Adrenal gland (tissue), 9 donors: ENCODE measurements at regions not wholly inside any gene's neighbourhood (a gene's known extent, or its start where the extent isn't known, plus 50 kb on each side); places are given as distances from the start of the nearest gene placed in this dataset.

Experiments used
- DNase-seq, 7 donors: peaks; one replicate each; pipeline ENCODE4 v3.0.0-alpha.2; 2019 to 2020
- H3K27ac ChIP-seq, 5 donors: fragments of 200-600 bp; sonication (generic) in 4 of 5; 1 replicate in 3 of 5; 2 replicates in 2 of 5; pipeline versions ENCODE4 v1.5.1 to v1.8.0; 2016 to 2020; ENCODE audit warnings: mild to moderate bottlenecking in 1 of 5
- H3K27me3 ChIP-seq: fragments of 200-600 bp; 2 replicates; pipeline ENCODE4 v1.8.0; 2021
- H3K36me3 ChIP-seq, 2 donors: fragments of 200-600 bp; replicated peaks in 1 of 2; 1 replicate in 1 of 2; 2 replicates in 1 of 2; pipeline versions ENCODE4 v1.5.1 to v1.8.0; 2018 to 2022
- H3K4me1 ChIP-seq, 2 donors: fragments of 200-600 bp; replicated peaks in 1 of 2; 1 replicate in 1 of 2; 2 replicates in 1 of 2; pipeline versions ENCODE4 v1.5.1 to v1.8.0; 2018 to 2021
- H3K4me3 ChIP-seq, 4 donors: fragments of 200-600 bp; sonication (generic) in 3 of 4; one replicate each; pipeline ENCODE4 v1.5.1; 2016 to 2018
- H3K9me3 ChIP-seq, 3 donors: fragments of 200-600 bp; sonication (generic) in 1 of 3; replicated peaks in 1 of 3; 1 replicate in 2 of 3; 2 replicates in 1 of 3; pipeline versions ENCODE4 v1.5.1 to v1.8.0; 2016 to 2021
- CTCF ChIP-seq, 6 experiments: fragments of 450-650 bp in 4 of 6; fragments of 200-600 bp in 2 of 6; sonication (generic) in 1 of 6; IDR thresholded peaks; 1 replicate in 5 of 6; 2 replicates in 1 of 6; pipeline versions ENCODE4 v1.5.1 to v1.8.0; 2016 to 2021; ENCODE audit warnings: antibody characterized with exemption in 6 of 6, mild to moderate bottlenecking in 2 of 6, moderate library complexity in 1 of 6
- POLR2A ChIP-seq, 2 donors: fragments of 450-650 bp; IDR thresholded peaks; one replicate each; pipeline ENCODE4 v1.6.1; 2017; ENCODE audit warnings: antibody characterized with exemption in 2 of 2, mild to moderate bottlenecking in 2 of 2, moderate library complexity in 1 of 2
- WGBS, 4 donors: extraction: QIAGEN DNeasy Blood & Tissue Kit in 2 of 4; methylation state at CpG; one replicate each; pipeline versions ENCODE4 v1.1.5 to v1.1.7; 2013 to 2017; 5-methylcytosine and 5-hydroxymethylcytosine counted together
- intact Hi-C, 2 donors: fragments of 100-400 bp; cut with DNase I; formaldehyde crosslinking; loops; one replicate each; pipeline versions ENCODE4 v1.14.1 to v1.15.0; 2022 to 2023
- donor health status: healthy with polysubstance abuse.
- donor health status: Bipolar disorder and iron deficiency.
- donor health status: DM: yes; HTN: yes; CAD: no.
- donor health status: DM: no; HTN: no; CAD: no.
- donor health status: DM: no; HTN: no; CAD: no.

- DNase-seq, result no peak
- no peaks in the 10 kb centered on the region for H3K36me3 ChIP-seq
- H3K4me1 ChIP-seq, result peaks cover 0 to 7% of the 10 kb centered on the region in 2 donors
- no peak overlapping the region for H3K27ac ChIP-seq
- H3K27me3 ChIP-seq, result no peaks in the 10 kb centered on the region
- 92 to 98% (median 97%) methylated on average over 5 of the region's 5 CpGs for WGBS, 4 donors
- peaks cover 0 to 4% (median 0%) of the 10 kb centered on the region in 3 donors for H3K9me3 ChIP-seq
- intact Hi-C loops, result no loop called here
- no peak for TF ChIP-seq POLR2A (IDR thresholded peaks at IDR 0.05)
- no peak for TF ChIP-seq CTCF (IDR thresholded peaks at IDR 0.05)
- H3K4me3 ChIP-seq, result no peak overlapping the region
Measured at GRCh38 chr12:124143726-124144125, 151.2 kb upstream of the RFLNA start.

- Histone ChIP-seq H3K27me3 (no peaks in the 10 kb centered on the region), H3K36me3 (no peaks in the 10 kb centered on the region), H3K9me3 (peaks cover 0 to 4% (median 0%) of the 10 kb centered on the region in 3 donors), H3K4me1 (peaks cover 0 to 7% of the 10 kb centered on the region in 2 donors), H3K4me3 (no peak overlapping the region), H3K27ac (no peak overlapping the region)
- intact Hi-C loops, result no loop called here
- no peak for TF ChIP-seq CTCF (IDR thresholded peaks at IDR 0.05)
- no peak for TF ChIP-seq POLR2A (IDR thresholded peaks at IDR 0.05)
- 49 to 57% (median 54%) methylated on average over 9 of the region's 9 CpGs for WGBS, 4 donors
- DNase-seq, result peak in 4 of 7 donors; percentile 13 to 38 (median 22)
Measured at GRCh38 chr12:124144531-124145194, 150.2 kb upstream of the RFLNA start.

- no peaks in the 10 kb centered on the region for H3K36me3 ChIP-seq
- H3K27ac ChIP-seq, result no peak overlapping the region
- peaks cover 0 to 4% (median 0%) of the 10 kb centered on the region in 3 donors for H3K9me3 ChIP-seq
- DNase-seq, result no peak
- no peak for TF ChIP-seq CTCF (IDR thresholded peaks at IDR 0.05)
- no peak for TF ChIP-seq POLR2A (IDR thresholded peaks at IDR 0.05)
- peaks cover 0 to 7% of the 10 kb centered on the region in 2 donors for H3K4me1 ChIP-seq
- 85 to 95% (median 90%) methylated on average over 2 of the region's 2 CpGs for WGBS, 4 donors
- H3K4me3 ChIP-seq, result no peak overlapping the region
- H3K27me3 ChIP-seq, result no peaks in the 10 kb centered on the region
- intact Hi-C loops, result no loop called here
Measured at GRCh38 chr12:124147027-124147426, 147.9 kb upstream of the RFLNA start.

GRCh38 chr12:124147575-124147974 lies 147.3 kb upstream of the RFLNA start:
- no peak overlapping the region for H3K4me3 ChIP-seq
- DNase-seq, result no peak
- H3K4me1 ChIP-seq, result peaks cover 0 to 7% of the 10 kb centered on the region in 2 donors
- 59 to 71% (median 65%) methylated on average over 6 of the region's 6 CpGs for WGBS, 4 donors
- no peak for TF ChIP-seq POLR2A (IDR thresholded peaks at IDR 0.05)
- TF ChIP-seq CTCF (IDR thresholded peaks at IDR 0.05), result no peak
- H3K27me3 ChIP-seq, result no peaks in the 10 kb centered on the region
- H3K27ac ChIP-seq, result no peak overlapping the region
- H3K36me3 ChIP-seq, result no peaks in the 10 kb centered on the region
- intact Hi-C loops, result no loop called here
- H3K9me3 ChIP-seq, result peaks cover 0 to under 1% (median 0%) of the 10 kb centered on the region in 3 donors
